HG02798 (cell line): ENCODE measurements at regions not wholly inside any gene's neighbourhood (a gene's known extent, or its start where the extent isn't known, plus 50 kb on each side); places are given as distances from the start of the nearest gene placed in this dataset.
A peak's percentile ranks its signal among the peaks of the same experiment; 100 is the strongest.

Experiments used
- ATAC-seq: cut with Tn5 transposase; IDR thresholded peaks from one replicate; pipeline ENCODE4 v1.9.1; 2021; ENCODE audit warnings: mild to moderate bottlenecking; ENCODE audit not compliant: unreplicated experiment, poor library complexity

- ATAC-seq: peak; percentile 97
Measured at GRCh38 chr5:158382473-158382872, 523.5 kb upstream of the CLINT1 start.

- ATAC-seq: no peak
Measured at GRCh38 chr5:158381614-158382160, 522.7 kb upstream of the CLINT1 start.

- ATAC-seq: no peak
Measured at GRCh38 chr5:158380661-158381060, 521.7 kb upstream of the CLINT1 start.

- no peak for ATAC-seq
Measured at GRCh38 chr5:158378931-158379330, 520.0 kb upstream of the CLINT1 start.

- no peak for ATAC-seq
Measured at GRCh38 chr5:158376679-158377078, 517.7 kb upstream of the CLINT1 start.

GRCh38 chr5:158375531-158375930, 516.6 kb upstream of the CLINT1 start:
- no peak for ATAC-seq

- ATAC-seq: no peak
Measured at GRCh38 chr5:158373608-158374395, 514.9 kb upstream of the CLINT1 start.

- ATAC-seq: no peak
Measured at GRCh38 chr5:158369241-158369640, 510.3 kb upstream of the CLINT1 start.

GRCh38 chr5:158368686-158369085, 509.7 kb upstream of the CLINT1 start:
- ATAC-seq: no peak

- no peak for ATAC-seq
Measured at GRCh38 chr5:158364367-158364766, 505.4 kb upstream of the CLINT1 start.

- ATAC-seq: no peak
Measured at GRCh38 chr5:158354958-158355357, 496.0 kb upstream of the CLINT1 start.

- ATAC-seq: no peak
Measured at GRCh38 chr5:158351485-158352125, 492.7 kb upstream of the CLINT1 start.

- ATAC-seq: no peak
Measured at GRCh38 chr5:158349987-158350386, 491.0 kb upstream of the CLINT1 start.

GRCh38 chr5:158344376-158344775, 485.4 kb upstream of the CLINT1 start:
- no peak for ATAC-seq

- no peak for ATAC-seq
Measured at GRCh38 chr5:158340608-158341007, 481.7 kb upstream of the CLINT1 start.

- no peak for ATAC-seq
Measured at GRCh38 chr5:158326256-158326655, 467.3 kb upstream of the CLINT1 start.

- no peak for ATAC-seq
Measured at GRCh38 chr5:158324236-158324635, 465.3 kb upstream of the CLINT1 start.

- ATAC-seq: no peak
Measured at GRCh38 chr5:158322620-158323019, 463.7 kb upstream of the CLINT1 start.

GRCh38 chr5:158320934-158321333, 462.0 kb upstream of the CLINT1 start:
- ATAC-seq: no peak

GRCh38 chr5:158320178-158320674, 461.3 kb upstream of the CLINT1 start:
- no peak for ATAC-seq

- no peak for ATAC-seq
Measured at GRCh38 chr5:158317507-158317906, 458.6 kb upstream of the CLINT1 start.
